ENCODE measurements at regions not wholly inside any gene's neighbourhood (a gene's known extent, or its start where the extent isn't known, plus 50 kb on each side); places are given as distances from the start of the nearest gene placed in this dataset.

DNA sequence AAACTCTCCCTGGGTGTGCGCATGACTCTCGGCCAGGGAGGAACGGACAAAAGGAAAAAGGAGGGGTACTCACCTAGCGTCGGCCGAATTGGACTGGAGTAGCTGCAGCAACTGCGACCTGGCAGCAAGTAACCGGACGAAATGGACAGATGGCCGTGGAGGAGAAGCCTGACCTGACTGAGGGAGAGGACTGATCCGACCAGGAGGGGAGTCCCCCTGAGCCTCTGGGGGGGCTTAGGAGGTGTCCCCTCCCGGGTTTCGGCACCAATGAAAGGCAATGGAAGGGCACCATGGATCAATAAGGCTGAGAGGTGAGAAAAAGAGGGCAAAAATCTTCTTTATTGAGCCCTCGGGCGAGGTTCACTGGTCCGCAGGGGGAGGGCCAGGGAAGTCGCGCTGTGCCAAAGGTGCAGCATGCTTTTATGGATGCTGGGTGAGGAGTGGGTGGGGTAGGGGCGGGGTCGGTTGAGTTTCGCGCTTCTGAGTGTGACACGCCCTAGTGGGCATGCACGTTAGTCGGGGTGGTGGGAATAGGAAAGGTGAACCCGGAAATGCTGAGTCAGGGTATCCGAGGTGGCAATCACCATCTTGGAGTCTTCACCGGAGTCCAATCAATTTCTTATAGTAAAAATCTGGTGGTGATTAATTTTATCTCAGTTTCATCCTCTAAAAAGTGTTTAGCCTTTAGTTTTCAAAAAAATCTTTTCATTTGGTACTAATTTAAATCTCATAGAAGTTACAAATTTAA, 638.5 kb upstream of the DPP6 start:
- H3K27ac ChIP-seq (ENCODE audit: low read length) = no peak overlapping the region
- TF ChIP-seq, protein P1, sequence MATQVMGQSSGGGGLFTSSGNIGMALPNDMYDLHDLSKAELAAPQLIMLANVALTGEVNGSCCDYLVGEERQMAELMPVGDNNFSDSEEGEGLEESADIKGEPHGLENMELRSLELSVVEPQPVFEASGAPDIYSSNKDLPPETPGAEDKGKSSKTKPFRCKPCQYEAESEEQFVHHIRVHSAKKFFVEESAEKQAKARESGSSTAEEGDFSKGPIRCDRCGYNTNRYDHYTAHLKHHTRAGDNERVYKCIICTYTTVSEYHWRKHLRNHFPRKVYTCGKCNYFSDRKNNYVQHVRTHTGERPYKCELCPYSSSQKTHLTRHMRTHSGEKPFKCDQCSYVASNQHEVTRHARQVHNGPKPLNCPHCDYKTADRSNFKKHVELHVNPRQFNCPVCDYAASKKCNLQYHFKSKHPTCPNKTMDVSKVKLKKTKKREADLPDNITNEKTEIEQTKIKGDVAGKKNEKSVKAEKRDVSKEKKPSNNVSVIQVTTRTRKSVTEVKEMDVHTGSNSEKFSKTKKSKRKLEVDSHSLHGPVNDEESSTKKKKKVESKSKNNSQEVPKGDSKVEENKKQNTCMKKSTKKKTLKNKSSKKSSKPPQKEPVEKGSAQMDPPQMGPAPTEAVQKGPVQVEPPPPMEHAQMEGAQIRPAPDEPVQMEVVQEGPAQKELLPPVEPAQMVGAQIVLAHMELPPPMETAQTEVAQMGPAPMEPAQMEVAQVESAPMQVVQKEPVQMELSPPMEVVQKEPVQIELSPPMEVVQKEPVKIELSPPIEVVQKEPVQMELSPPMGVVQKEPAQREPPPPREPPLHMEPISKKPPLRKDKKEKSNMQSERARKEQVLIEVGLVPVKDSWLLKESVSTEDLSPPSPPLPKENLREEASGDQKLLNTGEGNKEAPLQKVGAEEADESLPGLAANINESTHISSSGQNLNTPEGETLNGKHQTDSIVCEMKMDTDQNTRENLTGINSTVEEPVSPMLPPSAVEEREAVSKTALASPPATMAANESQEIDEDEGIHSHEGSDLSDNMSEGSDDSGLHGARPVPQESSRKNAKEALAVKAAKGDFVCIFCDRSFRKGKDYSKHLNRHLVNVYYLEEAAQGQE (IDR thresholded peaks at IDR 0.05; ENCODE audit: insufficient read depth in 1 of 2, low read depth in 2 of 2, low read length in 1 of 2) = no peak
- no peak for TF ChIP-seq POLR2AphosphoS5 (IDR thresholded peaks at IDR 0.05; ENCODE audit: low read depth, low read length)
- in situ Hi-C loops (cut with HindIII; ENCODE audit: low pct_unique_long_range_greater_than_20kb, low sequenced_read_pairs) (no loop called here), intact Hi-C loops (cut with micrococcal nuclease; ENCODE audit: unreplicated experiment) (no loop called here)
- no peak for DNase-seq (ENCODE audit: low read depth, low spot score)
- BruUV-seq (replicated peaks) = no TSS peak
- POLR2A ChIA-PET = no interaction called here
- no peak overlapping the region for H3K4me3 ChIP-seq (ENCODE audit: low read depth in 2 of 2, low read length in 2 of 2)
- ATAC-seq = no peak
- no peaks in the 10 kb centered on the region for H3K27me3 ChIP-seq (ENCODE audit: control insufficient read depth, insufficient read depth, low read length)
- no peaks in the 10 kb centered on the region for H3K36me3 ChIP-seq (ENCODE audit: control insufficient read depth, insufficient read depth, low read length)
- no peaks in the 10 kb centered on the region for H3K9me3 ChIP-seq (ENCODE audit: control insufficient read depth, insufficient read depth, low read depth, low read length)
- CTCF ChIA-PET = no interaction called here
- H3K4me1 ChIP-seq (ENCODE audit: control insufficient read depth, insufficient read depth, low read length) = no peaks in the 10 kb centered on the region

DNA sequence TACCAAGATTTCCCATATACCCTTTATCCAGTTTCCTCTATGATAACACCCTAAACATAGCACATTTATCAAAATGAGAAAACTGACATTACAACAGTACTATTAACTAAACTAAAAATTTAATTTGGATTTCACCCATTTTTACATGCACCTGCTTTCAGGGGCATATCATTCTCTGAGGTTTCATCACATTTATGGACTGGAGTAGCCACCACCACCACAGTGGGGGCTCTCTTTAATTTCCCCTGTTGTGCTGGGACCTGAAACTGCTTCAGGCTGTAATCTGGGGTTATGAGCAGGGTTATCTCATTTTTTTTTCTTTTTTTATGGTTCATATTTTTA, 637.9 kb upstream of the DPP6 start:
- TF ChIP-seq TCF7L2 (IDR thresholded peaks at IDR 0.05; ENCODE audit: low read depth, low read length) (no peak), POLR2AphosphoS5 (IDR thresholded peaks at IDR 0.05; ENCODE audit: low read depth, low read length) (no peak), CTCF (IDR thresholded peaks at IDR 0.05) (no peak), SIN3A (IDR thresholded peaks at IDR 0.05; ENCODE audit: borderline replicate concordance, insufficient read depth, low read depth, low read length) (no peak)
- TF ChIP-seq, protein P1 (IDR thresholded peaks at IDR 0.05; ENCODE audit: insufficient read depth in 1 of 2, low read depth in 2 of 2, low read length in 1 of 2) = no peak
- no peak overlapping the region for H3K4me3 ChIP-seq (ENCODE audit: low read depth in 2 of 2, low read length in 2 of 2)
- H3K27me3 ChIP-seq (ENCODE audit: control insufficient read depth, insufficient read depth, low read length) = no peaks in the 10 kb centered on the region
- H3K4me1 ChIP-seq (ENCODE audit: control insufficient read depth, insufficient read depth, low read length) = no peaks in the 10 kb centered on the region
- H3K9me3 ChIP-seq (ENCODE audit: control insufficient read depth, insufficient read depth, low read depth, low read length) = no peaks in the 10 kb centered on the region
- H3K27ac ChIP-seq (ENCODE audit: low read length) = no peak overlapping the region
- no TSS peak for BruUV-seq (replicated peaks)
- in situ Hi-C loops (cut with HindIII; ENCODE audit: low pct_unique_long_range_greater_than_20kb, low sequenced_read_pairs) (no loop called here), intact Hi-C loops (cut with micrococcal nuclease; ENCODE audit: unreplicated experiment) (no loop called here)
- no peaks in the 10 kb centered on the region for H3K36me3 ChIP-seq (ENCODE audit: control insufficient read depth, insufficient read depth, low read length)
- ATAC-seq (no peak), DNase-seq (ENCODE audit: low read depth, low spot score) (no peak)
- ChIA-PET CTCF (no interaction called here), POLR2A (no interaction called here)
